HepG2 (cell line): ENCODE measurements at regions not wholly inside any gene's neighbourhood (a gene's known extent, or its start where the extent isn't known, plus 50 kb on each side); places are given as distances from the start of the nearest gene placed in this dataset.

Source experiments
- EP300 ChIP-seq, 3 experiments: sonication (generic) in 1 of 3; formaldehyde crosslinking in 1 of 3; IDR thresholded peaks; 2 replicates each; pipeline versions ENCODE4 v1.5.1 to v1.6.1; 2011 to 2020; ENCODE audit warnings: low read depth in 2 of 3, low read length in 2 of 3, borderline replicate concordance in 1 of 3, improper control_type of control experiment in 1 of 3, mild to moderate bottlenecking in 1 of 3, missing genetic modification reagents in 1 of 3, moderate library complexity in 1 of 3
- FOXM1 ChIP-seq: sonication (generic); formaldehyde crosslinking; IDR thresholded peaks from 2 replicates; pipeline ENCODE4 v1.5.0; 2020; ENCODE audit warnings: missing genetic modification reagents
- HDAC2 ChIP-seq: sonication (generic); formaldehyde crosslinking; IDR thresholded peaks from 2 replicates; pipeline ENCODE4 v1.4.0; 2020; ENCODE audit warnings: missing genetic modification reagents
- IRF2 ChIP-seq: IDR thresholded peaks from 2 replicates; pipeline ENCODE4 v1.6.1; 2018; ENCODE audit warnings: missing genetic modification reagents, missing compliant biosample characterization
- MAFK ChIP-seq, 2 experiments: IDR thresholded peaks in 1 of 2; conservative IDR thresholded peaks in 1 of 2; 2 replicates each; pipeline ENCODE4 v1.6.1; 2011; ENCODE audit warnings: improper control_type of control experiment in 2 of 2, low read length in 2 of 2
- POLR2A ChIP-seq, 2 experiments: IDR thresholded peaks; 2 replicates each; pipeline ENCODE4 v1.6.1; 2011; ENCODE audit warnings: low read depth in 2 of 2, low read length in 2 of 2, mild to moderate bottlenecking in 1 of 2, moderate library complexity in 1 of 2; ENCODE audit not compliant: insufficient read depth in 1 of 2
- PRDM15 ChIP-seq: sonication (generic); formaldehyde crosslinking; IDR thresholded peaks from 2 replicates; pipeline ENCODE4 v1.4.0; 2020; ENCODE audit warnings: missing genetic modification reagents
- RELA ChIP-seq: sonication (generic); formaldehyde crosslinking; IDR thresholded peaks from 2 replicates; pipeline ENCODE4 v1.4.0; 2020; ENCODE audit warnings: missing genetic modification reagents
- TFE3 ChIP-seq: IDR thresholded peaks from 2 replicates; pipeline ENCODE4 v1.6.1; 2016
- USF2 ChIP-seq, 2 experiments: sonication (generic) in 1 of 2; formaldehyde crosslinking in 1 of 2; IDR thresholded peaks; 2 replicates each; pipeline versions ENCODE4 v1.5.1 to v1.6.1; 2011 to 2020; ENCODE audit warnings: borderline replicate concordance in 1 of 2, low read depth in 1 of 2, low read length in 1 of 2, mild to moderate bottlenecking in 1 of 2, missing genetic modification reagents in 1 of 2, moderate library complexity in 1 of 2
- ZNF263 ChIP-seq: sonication (generic); formaldehyde crosslinking; IDR thresholded peaks from 2 replicates; pipeline ENCODE4 v1.4.0; 2020; ENCODE audit warnings: missing genetic modification reagents
- ZNF446 ChIP-seq: sonication (generic); formaldehyde crosslinking; IDR thresholded peaks from 2 replicates; pipeline ENCODE4 v1.5.0; 2020; ENCODE audit warnings: mild to moderate bottlenecking, missing genetic modification reagents

GRCh38 chr19:30780456-30780855 is 408.3 kb downstream of the ZNF536 start:
- TF ChIP-seq FOXM1 (CRISPR knock-in tag) = no peak
- no peak for TF ChIP-seq RELA (CRISPR knock-in tag)
- no peak for TF ChIP-seq TFE3
- TF ChIP-seq USF2 (IDR thresholded peaks at IDR 0.05; ENCODE audit: low read depth, low read length) = no peak
- no peak for TF ChIP-seq USF2 (CRISPR knock-in tag; IDR thresholded peaks at IDR 0.05; ENCODE audit: borderline replicate concordance)
- no peak for TF ChIP-seq PRDM15 (CRISPR knock-in tag)
- no peak for TF ChIP-seq POLR2A (IDR thresholded peaks at IDR 0.05; ENCODE audit: insufficient read depth in 1 of 2, low read depth in 2 of 2, low read length in 2 of 2)
- TF ChIP-seq HDAC2 (CRISPR knock-in tag) = no peak
- no peak for TF ChIP-seq IRF2 (CRISPR knock-in tag)
- no peak for TF ChIP-seq EP300 (IDR thresholded peaks at IDR 0.05; ENCODE audit: low read depth in 2 of 2, low read length in 2 of 2)
- no peak for TF ChIP-seq EP300 (CRISPR knock-in tag; IDR thresholded peaks at IDR 0.05; ENCODE audit: borderline replicate concordance)
- TF ChIP-seq MAFK (conservative IDR thresholded peaks at IDR 0.05 in 1 of 2, IDR thresholded peaks at IDR 0.05 in 1 of 2; ENCODE audit: low read length in 2 of 2) = no peak
- TF ChIP-seq ZNF446 (CRISPR knock-in tag) = no peak
- TF ChIP-seq ZNF263 (CRISPR knock-in tag) = no peak
